Neural crest cell (in vitro differentiated cells): ENCODE measurements at regions not wholly inside any gene's neighbourhood (a gene's known extent, or its start where the extent isn't known, plus 50 kb on each side); places are given as distances from the start of the nearest gene placed in this dataset.

Experiments
- DNase-seq: peaks from one replicate; pipeline ENCODE4 v3.0.0; 2021; ENCODE audit warnings: low read depth, mixed read lengths, low spot score
- H3K27ac Mint-ChIP-seq: one replicate; pipeline ENCODE4 v1.8.0; 2021; ENCODE audit warnings: mild to moderate bottlenecking, mixed read lengths; ENCODE audit not compliant: unreplicated experiment
- H3K27me3 Mint-ChIP-seq: 2 replicates; pipeline ENCODE4 v1.8.0; 2021; ENCODE audit warnings: low read depth, mild to moderate bottlenecking, mixed read lengths
- H3K36me3 Mint-ChIP-seq: 2 replicates; pipeline ENCODE4 v1.8.0; 2021; ENCODE audit warnings: low read depth, mild to moderate bottlenecking, mixed read lengths
- H3K4me1 Mint-ChIP-seq: 2 replicates; pipeline ENCODE4 v1.8.0; 2021; ENCODE audit warnings: mixed read lengths
- H3K4me3 Mint-ChIP-seq: one replicate; pipeline ENCODE4 v1.8.0; 2021; ENCODE audit warnings: mild to moderate bottlenecking, mixed read lengths
- H3K9me3 Mint-ChIP-seq: 2 replicates; pipeline ENCODE4 v1.8.0; 2021; ENCODE audit warnings: mixed read lengths
- TF ChIP-seq, protein P1 (sequence below): fragments of 200-600 bp; sonication (generic); conservative IDR thresholded peaks from 2 replicates; pipeline ENCODE4 v1.5.0; 2021; ENCODE audit warnings: antibody characterized with exemption, mild to moderate bottlenecking

DNA sequence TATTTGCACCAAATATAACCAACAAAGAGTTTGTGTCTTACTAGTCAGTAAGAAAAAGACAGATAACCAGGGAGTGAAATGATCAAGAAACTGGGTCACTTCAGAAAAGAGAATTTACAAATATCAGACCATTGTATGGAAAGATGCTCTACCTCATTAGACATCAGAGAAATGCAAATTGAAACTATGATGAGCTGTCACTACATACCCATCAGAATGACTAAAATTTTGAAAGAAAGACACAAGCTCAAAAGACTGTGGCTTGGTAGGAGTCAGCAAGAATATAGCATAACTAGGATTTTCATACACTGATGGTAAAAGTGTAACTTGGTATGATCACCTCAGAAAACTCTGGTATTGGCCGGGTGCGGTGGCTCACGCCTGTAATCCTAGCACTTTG, 247.2 kb downstream of the BMP4 start:
- H3K27ac Mint-ChIP-seq, result no peak overlapping the region
- H3K27me3 Mint-ChIP-seq, result no peaks in the 10 kb centered on the region
- H3K9me3 Mint-ChIP-seq, result peaks cover 2% of the 10 kb centered on the region
- no peaks in the 10 kb centered on the region for H3K36me3 Mint-ChIP-seq
- TF ChIP-seq, protein P1, sequence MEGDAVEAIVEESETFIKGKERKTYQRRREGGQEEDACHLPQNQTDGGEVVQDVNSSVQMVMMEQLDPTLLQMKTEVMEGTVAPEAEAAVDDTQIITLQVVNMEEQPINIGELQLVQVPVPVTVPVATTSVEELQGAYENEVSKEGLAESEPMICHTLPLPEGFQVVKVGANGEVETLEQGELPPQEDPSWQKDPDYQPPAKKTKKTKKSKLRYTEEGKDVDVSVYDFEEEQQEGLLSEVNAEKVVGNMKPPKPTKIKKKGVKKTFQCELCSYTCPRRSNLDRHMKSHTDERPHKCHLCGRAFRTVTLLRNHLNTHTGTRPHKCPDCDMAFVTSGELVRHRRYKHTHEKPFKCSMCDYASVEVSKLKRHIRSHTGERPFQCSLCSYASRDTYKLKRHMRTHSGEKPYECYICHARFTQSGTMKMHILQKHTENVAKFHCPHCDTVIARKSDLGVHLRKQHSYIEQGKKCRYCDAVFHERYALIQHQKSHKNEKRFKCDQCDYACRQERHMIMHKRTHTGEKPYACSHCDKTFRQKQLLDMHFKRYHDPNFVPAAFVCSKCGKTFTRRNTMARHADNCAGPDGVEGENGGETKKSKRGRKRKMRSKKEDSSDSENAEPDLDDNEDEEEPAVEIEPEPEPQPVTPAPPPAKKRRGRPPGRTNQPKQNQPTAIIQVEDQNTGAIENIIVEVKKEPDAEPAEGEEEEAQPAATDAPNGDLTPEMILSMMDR, result no peak
- H3K4me3 Mint-ChIP-seq, result no peak overlapping the region
- DNase-seq, result no peak
- no peaks in the 10 kb centered on the region for H3K4me1 Mint-ChIP-seq

DNA sequence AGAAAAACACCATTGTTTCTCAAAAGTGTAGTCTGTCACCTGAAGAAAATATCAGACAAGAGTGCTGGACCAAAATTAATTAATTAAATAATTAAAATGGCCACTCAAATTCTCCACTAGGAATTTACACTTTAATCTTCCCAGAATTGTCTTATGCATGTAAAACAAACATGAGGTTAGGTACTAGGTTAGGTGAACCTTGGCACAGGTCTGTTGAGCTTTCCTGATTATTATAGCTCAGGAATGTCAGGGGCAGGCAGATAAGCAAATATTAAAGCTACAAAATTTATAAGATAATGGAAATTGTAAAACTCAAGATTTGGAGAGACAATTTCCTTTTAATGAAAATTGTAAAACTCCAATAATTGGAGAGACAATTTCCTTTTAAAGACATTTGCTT, 253.2 kb downstream of the BMP4 start:
- Mint-ChIP-seq H3K9me3 (no peaks in the 10 kb centered on the region), H3K36me3 (no peaks in the 10 kb centered on the region), H3K27ac (no peak overlapping the region), H3K4me3 (no peak overlapping the region), H3K4me1 (no peaks in the 10 kb centered on the region), H3K27me3 (peaks cover 2% of the 10 kb centered on the region)
- no peak for DNase-seq
- TF ChIP-seq, protein P1, result no peak

DNA sequence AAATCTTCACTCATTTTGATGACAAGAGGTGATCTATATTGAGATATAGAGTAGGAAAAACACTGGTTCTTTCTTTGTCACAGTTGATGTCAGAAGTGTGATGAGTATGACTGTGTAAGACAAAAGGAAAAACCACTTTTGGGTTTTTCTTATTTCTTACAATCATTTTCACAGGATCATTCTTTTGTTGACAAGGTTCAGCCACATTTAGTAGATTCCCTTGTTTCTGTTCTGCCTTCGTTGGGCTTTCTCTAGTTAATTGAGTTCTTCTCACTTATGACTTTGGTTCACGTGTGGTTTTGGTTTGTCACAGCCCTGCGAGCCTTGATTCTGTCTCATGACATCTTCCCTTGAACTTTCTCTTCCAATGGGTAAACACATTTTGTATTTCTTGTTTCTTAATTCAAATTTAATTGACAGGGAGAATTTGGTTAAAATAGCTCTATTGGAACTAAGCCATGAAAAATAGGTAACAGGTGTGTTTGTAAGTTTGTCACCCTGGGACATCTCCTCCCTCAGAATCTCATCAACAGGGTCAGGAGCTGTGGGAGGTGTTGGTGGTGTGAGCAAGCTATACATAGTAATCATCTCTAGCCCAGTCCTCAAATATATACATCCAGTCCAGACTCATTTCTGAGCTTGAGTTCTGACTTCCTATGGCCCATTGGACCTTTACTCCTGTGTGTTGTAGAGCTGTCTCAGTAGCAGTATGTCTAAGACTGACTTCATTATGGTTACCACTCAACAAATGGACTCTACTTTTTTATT, 255.3 kb downstream of the BMP4 start:
- peaks cover 2% of the 10 kb centered on the region for H3K27me3 Mint-ChIP-seq
- H3K4me1 Mint-ChIP-seq, result no peaks in the 10 kb centered on the region
- H3K9me3 Mint-ChIP-seq, result no peaks in the 10 kb centered on the region
- H3K36me3 Mint-ChIP-seq, result no peaks in the 10 kb centered on the region
- H3K4me3 Mint-ChIP-seq, result no peak overlapping the region
- H3K27ac Mint-ChIP-seq, result no peak overlapping the region
- TF ChIP-seq, protein P1, result no peak
- DNase-seq, result no peak

DNA sequence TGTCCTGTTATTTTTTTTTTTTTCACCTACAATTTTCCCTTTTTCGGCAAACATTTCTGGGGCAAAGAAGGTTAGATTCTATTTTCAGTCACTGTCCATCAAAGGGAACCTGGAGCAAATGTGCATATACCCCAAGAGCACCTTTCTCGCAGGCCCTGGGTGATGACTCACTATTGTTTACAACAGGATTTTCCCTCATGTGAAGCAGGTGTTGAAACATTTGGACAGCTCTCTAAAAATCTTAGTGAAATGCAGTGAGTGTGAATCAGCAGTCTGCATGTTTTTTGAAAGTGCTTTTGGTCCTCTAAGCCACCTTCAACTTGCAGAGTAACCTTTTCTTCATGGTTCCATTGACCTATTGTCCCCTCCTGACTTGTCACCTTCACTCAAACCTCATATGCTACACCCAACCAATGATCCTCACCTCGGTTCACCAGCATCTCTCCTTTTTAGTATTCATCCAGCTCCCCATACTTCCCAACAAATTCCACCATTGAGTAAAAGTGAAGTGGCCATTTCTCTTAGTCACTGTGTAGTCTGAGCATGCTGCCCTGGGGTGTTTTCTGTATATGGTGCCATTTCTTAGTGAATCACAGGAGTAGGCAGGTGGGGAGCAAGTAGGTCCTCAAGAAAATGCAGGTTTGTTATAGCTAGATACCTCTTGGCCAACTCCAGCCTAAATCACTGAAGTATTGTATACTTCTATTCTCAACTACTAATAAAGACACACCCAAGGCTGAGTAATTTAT, 260.2 kb downstream of the BMP4 start:
- Mint-ChIP-seq H3K36me3 (no peaks in the 10 kb centered on the region), H3K9me3 (peaks cover 3% of the 10 kb centered on the region), H3K27me3 (peaks cover 2% of the 10 kb centered on the region), H3K4me1 (no peaks in the 10 kb centered on the region), H3K27ac (no peak overlapping the region), H3K4me3 (no peak overlapping the region)
- DNase-seq, result no peak
- TF ChIP-seq, protein P1, result no peak

DNA sequence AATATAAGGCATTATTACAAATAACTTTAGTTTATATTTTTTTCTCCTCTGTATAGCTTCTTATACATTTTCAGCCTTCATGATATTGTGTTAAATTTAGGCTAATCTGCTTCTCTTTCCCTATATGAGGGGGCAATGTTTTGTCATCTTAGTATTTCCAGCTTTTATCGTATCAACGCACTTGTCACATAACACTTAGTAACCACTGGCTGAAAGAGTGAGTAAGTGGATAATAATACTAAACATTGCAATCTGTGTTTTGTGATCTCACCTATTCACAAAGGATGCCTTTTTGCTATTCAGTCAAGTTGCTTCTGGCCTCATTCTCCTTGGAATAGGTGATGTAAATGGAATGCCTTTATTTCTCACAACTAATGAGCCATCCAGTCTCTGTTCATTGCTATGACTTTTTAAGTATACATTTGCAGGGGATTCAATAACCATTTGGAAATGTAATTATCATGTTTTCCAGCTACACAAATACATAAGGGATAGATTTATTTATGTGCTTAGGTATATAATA, 260.9 kb downstream of the BMP4 start:
- Mint-ChIP-seq H3K4me1 (no peaks in the 10 kb centered on the region), H3K27me3 (peaks cover 2% of the 10 kb centered on the region), H3K4me3 (no peak overlapping the region)

More for the DNA sequence above, 260.9 kb downstream of the BMP4 start:
- peaks cover 3% of the 10 kb centered on the region for H3K9me3 Mint-ChIP-seq
- TF ChIP-seq, protein P1, result no peak
- DNase-seq, result no peak
- no peaks in the 10 kb centered on the region for H3K36me3 Mint-ChIP-seq
- no peak overlapping the region for H3K27ac Mint-ChIP-seq
